D721Med (cell line): ENCODE measurements at regions not wholly inside any gene's neighbourhood (a gene's known extent, or its start where the extent isn't known, plus 50 kb on each side); places are given as distances from the start of the nearest gene placed in this dataset.

Source experiments
- DNase-seq: peaks from one replicate; pipeline ENCODE4 v3.0.0; 2011; ENCODE audit warnings: low spot score; ENCODE audit not compliant: insufficient read length
- FAIRE-seq: peaks from 2 replicates; lab custom pipeline; 2011; peaks lifted over from hg19 to GRCh38; lab: Jason Lieb, UNC
- CTCF ChIP-seq: IDR thresholded peaks from 2 replicates; pipeline ENCODE4 v1.5.1; 2012; ENCODE audit warnings: mild to moderate bottlenecking, control low read depth; ENCODE audit not compliant: insufficient read depth; ENCODE audit errors: missing control alignments

GRCh38 chr1:22290157-22290556 lies 147.3 kb upstream of the WNT4 start:
- FAIRE-seq = no peak
- TF ChIP-seq CTCF = no peak
- DNase-seq = no peak

GRCh38 chr1:22290611-22291010 lies 147.7 kb upstream of the WNT4 start:
- TF ChIP-seq CTCF = no peak

GRCh38 chr1:22291057-22291456 lies 148.2 kb upstream of the WNT4 start:
- DNase-seq (no peak), FAIRE-seq (no peak)
- TF ChIP-seq CTCF = no peak

More at GRCh38 chr1:22290611-22291010, 147.7 kb upstream of the WNT4 start:
- FAIRE-seq (no peak), DNase-seq (no peak)

- TF ChIP-seq CTCF = no peak
- FAIRE-seq = no peak
- no peak for DNase-seq
Measured at GRCh38 chr1:22291494-22291893, 148.6 kb upstream of the WNT4 start.

GRCh38 chr1:22292011-22292788 lies 149.3 kb upstream of the WNT4 start:
- no peak for TF ChIP-seq CTCF
- DNase-seq (no peak), FAIRE-seq (no peak)

- TF ChIP-seq CTCF = no peak
- DNase-seq (no peak), FAIRE-seq (no peak)
Measured at GRCh38 chr1:22295396-22295795, 152.5 kb upstream of the WNT4 start.

- DNase-seq = no peak
- no peak for FAIRE-seq
- no peak for TF ChIP-seq CTCF
Measured at GRCh38 chr1:22295856-22296255, 153.0 kb upstream of the WNT4 start.
